ENCODE measurements at regions not wholly inside any gene's neighbourhood (a gene's known extent, or its start where the extent isn't known, plus 50 kb on each side); places are given as distances from the start of the nearest gene placed in this dataset.

GRCh38 chr4:152220201-152220666 is 315.7 kb downstream of the FBXW7 start:
- ChIA-PET CTCF (no interaction called here), POLR2A (interaction anchor here (0.7 kb wide), 1 partner anchor 414 kb away, joined by 4 read pairs; no protein-coding TSS in a partner anchor)
- TF ChIP-seq CTCF (IDR thresholded peaks at IDR 0.05; ENCODE audit: insufficient read depth, low read length, missing control alignments), result no peak
- no peak overlapping the region for H3K4me3 ChIP-seq (ENCODE audit: low read depth, low read length)
- no peak for DNase-seq (ENCODE audit: low read depth, low spot score)

GRCh38 chr4:152218576-152218975 is 317.3 kb downstream of the FBXW7 start:
- no peak overlapping the region for H3K4me3 ChIP-seq (ENCODE audit: low read depth, low read length)
- ChIA-PET POLR2A (no interaction called here), CTCF (no interaction called here)
- TF ChIP-seq CTCF (IDR thresholded peaks at IDR 0.05; ENCODE audit: insufficient read depth, low read length, missing control alignments), result no peak
- no peak for DNase-seq (ENCODE audit: low read depth, low spot score)

GRCh38 chr4:152217896-152218295 is 318.0 kb downstream of the FBXW7 start:
- DNase-seq (ENCODE audit: low read depth, low spot score), result no peak
- no peak for TF ChIP-seq CTCF (IDR thresholded peaks at IDR 0.05; ENCODE audit: insufficient read depth, low read length, missing control alignments)
- ChIA-PET CTCF (no interaction called here), POLR2A (no interaction called here)
- H3K4me3 ChIP-seq (ENCODE audit: low read depth, low read length), result no peak overlapping the region

GRCh38 chr4:152211936-152212653 is 323.8 kb downstream of the FBXW7 start:
- ChIA-PET CTCF (no interaction called here), POLR2A (no interaction called here)
- DNase-seq (ENCODE audit: low read depth, low spot score), result no peak
- H3K4me3 ChIP-seq (ENCODE audit: low read depth, low read length), result no peak overlapping the region
- TF ChIP-seq CTCF (IDR thresholded peaks at IDR 0.05; ENCODE audit: insufficient read depth, low read length, missing control alignments), result no peak

- no peak overlapping the region for H3K4me3 ChIP-seq (ENCODE audit: low read depth, low read length)
- ChIA-PET POLR2A (no interaction called here), CTCF (no interaction called here)
- no peak for TF ChIP-seq CTCF (IDR thresholded peaks at IDR 0.05; ENCODE audit: insufficient read depth, low read length, missing control alignments)
- no peak for DNase-seq (ENCODE audit: low read depth, low spot score)
Measured at GRCh38 chr4:152209772-152210493, 326.0 kb downstream of the FBXW7 start.

GRCh38 chr4:152207378-152207720 is 328.5 kb downstream of the FBXW7 start:
- POLR2A ChIA-PET, result no interaction called here
- DNase-seq (ENCODE audit: low read depth, low spot score), result no peak
- CTCF ChIA-PET, result no interaction called here
- no peak for TF ChIP-seq CTCF (IDR thresholded peaks at IDR 0.05; ENCODE audit: insufficient read depth, low read length, missing control alignments)
- H3K4me3 ChIP-seq (ENCODE audit: low read depth, low read length), result no peak overlapping the region
